DMS 273 treated with DMSO at 0.1 percent for 48 hours (cell line): ENCODE measurements at regions not wholly inside any gene's neighbourhood (a gene's known extent, or its start where the extent isn't known, plus 50 kb on each side); places are given as distances from the start of the nearest gene placed in this dataset.

Experiments
- DNase-seq: peaks from one replicate; lab custom pipeline; 2025; lab: John Stamatoyannopoulos, UW

- DNase-seq, result no peak
Measured at GRCh38 chr2:6355886-6356761, 509.6 kb downstream of the CMPK2 start.

GRCh38 chr2:6358546-6358945 lies 507.2 kb downstream of the CMPK2 start:
- no peak for DNase-seq

GRCh38 chr2:6358985-6359384 lies 506.7 kb downstream of the CMPK2 start:
- no peak for DNase-seq

DNA sequence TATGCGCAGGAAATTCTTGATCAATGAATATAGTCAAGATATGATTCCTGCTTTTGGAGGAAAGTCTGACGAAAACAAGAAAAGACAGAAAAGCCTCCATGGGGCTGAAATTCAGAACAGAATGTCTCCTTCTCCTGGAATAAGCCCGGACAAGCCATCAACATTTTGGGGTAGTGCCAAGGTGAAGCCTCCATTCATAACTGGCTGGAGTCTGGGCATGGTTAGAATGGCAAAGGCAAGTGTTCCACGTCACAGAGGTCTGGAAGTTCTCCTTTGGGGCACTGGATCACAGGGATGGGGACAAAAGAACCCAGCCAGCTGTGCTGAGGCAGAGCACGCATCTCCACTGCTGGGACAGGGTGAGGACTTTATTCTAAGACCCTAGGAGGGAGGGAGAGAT lies 505.7 kb downstream of the CMPK2 start:
- no peak for DNase-seq

DNA sequence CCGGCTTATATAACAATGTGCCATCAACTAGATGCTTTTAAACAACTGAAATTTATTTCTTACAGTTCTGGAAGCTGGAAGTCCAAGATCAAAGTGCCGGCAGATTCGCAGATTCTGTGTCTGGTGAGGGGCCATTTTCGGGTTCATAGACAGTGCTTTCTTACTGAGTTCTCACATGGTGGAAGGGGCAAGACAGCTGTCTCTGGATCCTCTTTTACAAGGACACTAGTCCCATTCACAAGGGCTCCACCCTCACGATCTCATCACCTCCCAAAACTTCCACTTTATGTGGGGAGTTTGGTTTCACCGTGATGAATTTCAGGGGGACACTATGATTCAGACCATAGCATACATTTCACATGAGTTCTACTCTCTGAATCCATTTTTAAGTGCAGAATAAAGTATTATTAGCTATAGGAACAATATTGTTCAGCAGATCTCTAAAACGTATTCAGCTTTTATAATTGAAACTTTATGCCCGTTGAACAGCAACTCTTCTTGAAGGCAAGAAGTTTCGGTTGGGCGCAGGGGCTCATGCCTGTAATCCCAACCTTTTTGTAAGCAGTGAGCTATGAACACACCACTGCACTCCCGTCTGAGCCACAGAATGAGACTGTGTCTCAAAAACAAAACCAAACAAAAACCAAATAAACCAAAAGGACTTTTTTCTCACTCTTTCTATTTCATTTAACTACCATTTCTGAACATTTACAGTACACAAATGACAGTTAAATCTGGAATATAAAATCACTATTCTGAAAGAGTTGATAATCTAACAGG lies 502.8 kb downstream of the CMPK2 start:
- DNase-seq, result no peak

- no peak for DNase-seq
Measured at GRCh38 chr2:6368281-6368680, 497.4 kb downstream of the CMPK2 start.

DNA sequence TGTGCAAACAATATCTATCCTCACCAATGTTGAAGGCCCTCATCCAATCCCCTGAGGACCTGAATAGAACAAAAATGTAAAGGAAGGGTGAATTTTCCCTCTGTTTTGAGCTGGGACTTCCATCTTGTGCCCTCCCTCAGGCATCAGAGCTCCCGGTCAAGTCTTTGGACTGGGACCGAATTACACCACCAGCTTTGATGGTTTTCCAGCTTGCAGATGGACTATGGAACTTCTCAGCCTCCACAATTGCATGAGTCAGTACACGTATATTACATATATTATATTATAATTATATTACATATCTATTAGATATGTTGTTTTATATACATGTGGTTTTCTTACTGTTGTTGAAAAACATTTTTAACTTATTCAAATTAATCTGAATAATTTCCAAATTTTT lies 496.4 kb downstream of the CMPK2 start:
- DNase-seq, result no peak

- DNase-seq, result no peak
Measured at GRCh38 chr2:6370753-6371551, 494.8 kb downstream of the CMPK2 start.

GRCh38 chr2:6372317-6372901 lies 493.3 kb downstream of the CMPK2 start:
- no peak for DNase-seq

DNA sequence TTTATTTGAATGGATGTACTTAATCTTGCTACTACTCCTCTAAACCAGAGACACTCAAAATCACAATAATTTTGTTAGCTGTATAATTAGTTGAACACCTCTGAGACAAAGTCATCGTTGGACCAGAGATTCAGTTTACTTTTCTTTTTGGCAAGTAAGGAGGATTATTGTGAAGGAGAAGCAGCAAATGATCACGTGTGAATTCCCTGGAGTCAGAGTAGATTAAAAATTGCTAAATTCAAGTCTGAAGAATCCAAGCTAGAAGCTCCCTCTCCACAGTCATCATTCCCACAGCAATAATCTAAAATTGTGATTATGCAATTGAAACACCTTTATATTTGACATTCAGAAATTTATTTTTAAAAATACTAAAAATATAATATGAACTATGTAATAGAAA lies 484.4 kb downstream of the CMPK2 start:
- DNase-seq, result no peak

DNA sequence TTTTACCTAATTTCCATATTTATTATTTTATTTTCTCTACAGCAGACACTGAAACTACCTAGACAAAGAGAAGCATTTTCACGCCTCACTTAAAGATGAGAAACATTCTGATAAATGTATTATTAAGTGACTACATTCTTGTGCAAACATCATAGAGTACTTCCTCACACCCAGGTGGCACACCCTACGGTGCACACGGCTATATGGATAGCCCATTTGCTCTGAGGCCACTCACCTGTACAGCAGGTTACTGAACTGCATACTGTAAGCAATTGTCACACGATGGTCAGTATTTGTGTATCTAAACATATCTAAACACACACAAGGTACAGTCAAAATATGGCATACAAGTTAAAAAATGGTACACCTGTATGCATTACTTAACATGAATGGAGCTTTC lies 481.4 kb downstream of the CMPK2 start:
- no peak for DNase-seq

DNA sequence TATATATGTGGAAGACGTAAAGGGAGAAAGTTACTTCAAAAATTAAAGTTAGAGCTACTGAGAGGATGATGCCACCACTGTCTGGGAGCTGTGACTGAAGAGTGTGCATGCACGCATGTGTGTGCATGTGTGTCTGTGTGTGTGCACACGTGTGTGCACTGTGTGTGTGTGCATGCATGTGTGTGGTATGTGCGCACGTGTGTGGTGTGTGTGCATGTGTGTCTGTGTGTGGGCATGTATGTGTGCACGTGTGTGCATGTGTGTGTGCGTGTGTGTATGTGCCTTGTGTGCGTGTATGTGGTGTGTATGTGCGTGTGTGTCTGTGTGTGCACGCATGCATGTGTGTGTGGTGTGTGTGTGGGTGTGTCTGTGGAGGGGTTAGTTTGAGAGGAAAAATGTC lies 473.4 kb downstream of the CMPK2 start:
- DNase-seq, result no peak

GRCh38 chr2:6392966-6393365 lies 472.7 kb downstream of the CMPK2 start:
- DNase-seq, result no peak

DNA sequence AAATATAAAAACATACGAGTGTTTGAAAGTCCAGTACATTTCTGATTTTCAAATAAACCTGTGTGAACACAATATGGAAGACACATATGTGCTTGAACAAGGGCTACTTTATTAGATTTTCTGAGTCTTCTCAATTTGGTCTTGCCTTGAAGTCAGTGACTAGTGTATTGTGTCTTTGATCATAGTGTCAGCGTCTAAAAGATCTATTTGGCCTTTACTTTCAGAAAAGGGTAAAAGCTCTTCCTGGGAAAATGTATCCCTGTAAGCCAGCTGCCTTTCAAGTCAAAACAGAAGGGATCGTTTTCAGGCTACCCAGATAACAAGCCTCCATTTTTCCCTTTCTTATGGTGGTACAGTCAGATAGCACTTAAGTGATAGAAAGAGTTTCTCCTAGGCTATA lies 471.9 kb downstream of the CMPK2 start:
- DNase-seq, result no peak

DNA sequence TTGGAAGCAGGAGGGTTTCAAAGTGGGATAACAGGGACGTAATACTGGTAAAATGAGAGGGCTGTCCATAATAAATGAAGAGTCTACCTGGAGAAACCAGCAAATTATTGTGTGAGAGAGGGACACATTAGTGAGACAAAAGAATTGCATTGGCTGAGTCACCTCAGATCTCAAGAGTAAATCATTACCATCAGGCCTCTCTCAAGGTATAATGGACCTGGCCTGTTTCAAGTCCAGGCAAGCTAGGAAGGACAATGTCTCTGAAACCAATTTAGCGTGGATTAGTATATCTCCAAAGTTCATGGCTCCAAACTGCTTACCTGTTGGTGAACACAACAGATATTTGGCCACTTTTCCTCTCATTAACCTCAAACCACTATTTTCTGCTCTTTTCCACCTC lies 471.4 kb downstream of the CMPK2 start:
- no peak for DNase-seq

GRCh38 chr2:6398421-6398820 lies 467.3 kb downstream of the CMPK2 start:
- no peak for DNase-seq

GRCh38 chr2:6401301-6401700 lies 464.4 kb downstream of the CMPK2 start:
- DNase-seq, result no peak

GRCh38 chr2:6408057-6408456 lies 457.6 kb downstream of the CMPK2 start:
- DNase-seq, result no peak

DNA sequence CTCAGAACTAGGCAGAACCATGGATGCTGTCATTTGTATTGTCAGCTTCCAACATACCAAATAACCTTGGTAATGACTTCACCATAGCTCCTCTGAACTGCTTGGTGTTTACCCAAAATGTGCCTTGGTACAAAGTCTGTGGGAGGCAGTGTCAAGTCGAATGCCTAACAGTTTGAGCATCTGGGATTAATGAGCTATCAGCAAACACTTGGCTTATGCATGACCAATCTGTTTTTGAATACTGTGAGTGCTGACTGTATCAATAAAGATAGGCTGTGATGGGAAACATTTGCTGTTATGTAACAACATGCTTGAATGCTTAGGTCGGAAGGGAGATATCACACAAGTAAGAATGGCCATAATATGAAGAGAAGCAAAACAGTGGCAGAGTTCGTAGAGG lies 455.4 kb downstream of the CMPK2 start:
- DNase-seq, result no peak

- DNase-seq, result no peak
Measured at GRCh38 chr2:6412533-6413091, 453.1 kb downstream of the CMPK2 start.

DNA sequence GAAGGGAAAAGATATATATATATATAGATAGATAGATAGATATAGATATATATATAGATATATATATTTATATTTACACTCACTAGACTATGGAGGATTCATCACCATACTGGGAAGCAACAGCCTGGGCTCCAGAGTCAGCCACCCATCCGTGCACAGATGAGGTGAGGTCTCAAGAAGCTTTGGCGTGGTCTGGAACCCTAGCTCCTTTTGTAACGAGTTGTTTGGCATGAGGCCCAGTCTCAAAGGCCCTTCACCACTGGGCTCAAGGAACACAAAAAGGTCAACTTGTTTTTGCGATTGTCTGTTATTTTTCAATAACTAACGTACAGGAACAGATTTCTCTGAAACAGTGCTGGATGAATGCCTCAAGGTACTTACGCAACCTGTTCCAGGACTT lies 448.7 kb downstream of the CMPK2 start:
- no peak for DNase-seq

GRCh38 chr2:6418291-6418690 lies 447.4 kb downstream of the CMPK2 start:
- DNase-seq, result no peak
